ENCODE measurements at regions not wholly inside any gene's neighbourhood (a gene's known extent, or its start where the extent isn't known, plus 50 kb on each side); places are given as distances from the start of the nearest gene placed in this dataset.

GRCh38 chr20:50346374-50347283 is 156.0 kb downstream of the CEBPB start:
- WGBS, result 92% methylated on average over 26 of the region's 26 CpGs
- H3K4me1 ChIP-seq (ENCODE audit: insufficient read depth, low read length), result no peaks in the 10 kb centered on the region
- no peak overlapping the region for H3K9ac ChIP-seq (ENCODE audit: low read depth, low read length)
- no peaks in the 10 kb centered on the region for H3K9me3 ChIP-seq (ENCODE audit: insufficient read depth, low read depth, low read length)
- H3K4me3 ChIP-seq (ENCODE audit: low read length), result no peak overlapping the region
- no peak overlapping the region for H3K27ac ChIP-seq (ENCODE audit: low read depth, low read length)
- no peaks in the 10 kb centered on the region for H3K36me3 ChIP-seq (ENCODE audit: insufficient read depth, low read length)
- H3K27me3 ChIP-seq (ENCODE audit: insufficient read depth, low read length), result no peaks in the 10 kb centered on the region

GRCh38 chr20:50347284-50348063 is 156.8 kb downstream of the CEBPB start:
- Histone ChIP-seq H3K9ac (ENCODE audit: low read depth, low read length) (no peak overlapping the region), H3K4me1 (ENCODE audit: insufficient read depth, low read length) (no peaks in the 10 kb centered on the region), H3K36me3 (ENCODE audit: insufficient read depth, low read length) (no peaks in the 10 kb centered on the region), H3K27me3 (ENCODE audit: insufficient read depth, low read length) (no peaks in the 10 kb centered on the region), H3K9me3 (ENCODE audit: insufficient read depth, low read depth, low read length) (no peaks in the 10 kb centered on the region), H3K27ac (ENCODE audit: low read depth, low read length) (no peak overlapping the region), H3K4me3 (ENCODE audit: low read length) (no peak overlapping the region)
- WGBS, result 91% methylated on average over 13 of the region's 13 CpGs

GRCh38 chr20:50348096-50348495 is 157.5 kb downstream of the CEBPB start:
- Histone ChIP-seq H3K9me3 (ENCODE audit: insufficient read depth, low read depth, low read length) (no peaks in the 10 kb centered on the region), H3K4me1 (ENCODE audit: insufficient read depth, low read length) (no peaks in the 10 kb centered on the region)
- WGBS, result 78% methylated on average over 6 of the region's 6 CpGs

GRCh38 chr20:50350510-50351249 is 159.5 kb upstream of the PTPN1 start:
- Histone ChIP-seq H3K36me3 (ENCODE audit: insufficient read depth, low read length) (no peaks in the 10 kb centered on the region), H3K9ac (ENCODE audit: low read depth, low read length) (no peak overlapping the region), H3K4me1 (ENCODE audit: insufficient read depth, low read length) (no peaks in the 10 kb centered on the region), H3K4me3 (ENCODE audit: low read length) (no peak overlapping the region), H3K27ac (ENCODE audit: low read depth, low read length) (no peak overlapping the region), H3K27me3 (ENCODE audit: insufficient read depth, low read length) (no peaks in the 10 kb centered on the region), H3K9me3 (ENCODE audit: insufficient read depth, low read depth, low read length) (no peaks in the 10 kb centered on the region)
- WGBS, result 92% methylated on average over 16 of the region's 16 CpGs

More at GRCh38 chr20:50348096-50348495, 157.5 kb downstream of the CEBPB start:
- no peaks in the 10 kb centered on the region for H3K36me3 ChIP-seq (ENCODE audit: insufficient read depth, low read length)
- no peak overlapping the region for H3K4me3 ChIP-seq (ENCODE audit: low read length)
- no peak overlapping the region for H3K9ac ChIP-seq (ENCODE audit: low read depth, low read length)
- no peak overlapping the region for H3K27ac ChIP-seq (ENCODE audit: low read depth, low read length)
- H3K27me3 ChIP-seq (ENCODE audit: insufficient read depth, low read length), result no peaks in the 10 kb centered on the region

GRCh38 chr20:50351541-50351940 is 158.6 kb upstream of the PTPN1 start:
- WGBS, result 94% methylated on average over 11 of the region's 11 CpGs

GRCh38 chr20:50353289-50353961 is 156.8 kb upstream of the PTPN1 start:
- no peak overlapping the region; the same call in 1 of the 2 replicates for H3K9ac ChIP-seq (ENCODE audit: low read depth, low read length)
- no peaks in the 10 kb centered on the region for H3K36me3 ChIP-seq (ENCODE audit: insufficient read depth, low read length)
- no peaks in the 10 kb centered on the region for H3K4me1 ChIP-seq (ENCODE audit: insufficient read depth, low read length)
- H3K9me3 ChIP-seq (ENCODE audit: insufficient read depth, low read depth, low read length), result no peaks in the 10 kb centered on the region
- 71% methylated on average over 16 of the region's 16 CpGs for WGBS
- H3K27me3 ChIP-seq (ENCODE audit: insufficient read depth, low read length), result no peaks in the 10 kb centered on the region
- H3K4me3 ChIP-seq (ENCODE audit: low read length), result no peak overlapping the region
- H3K27ac ChIP-seq (ENCODE audit: low read depth, low read length), result no peak overlapping the region

More at GRCh38 chr20:50351541-50351940, 158.6 kb upstream of the PTPN1 start:
- Histone ChIP-seq H3K36me3 (ENCODE audit: insufficient read depth, low read length) (no peaks in the 10 kb centered on the region), H3K27ac (ENCODE audit: low read depth, low read length) (no peak overlapping the region), H3K4me1 (ENCODE audit: insufficient read depth, low read length) (no peaks in the 10 kb centered on the region), H3K9me3 (ENCODE audit: insufficient read depth, low read depth, low read length) (no peaks in the 10 kb centered on the region), H3K4me3 (ENCODE audit: low read length) (no peak overlapping the region), H3K9ac (ENCODE audit: low read depth, low read length) (no peak overlapping the region), H3K27me3 (ENCODE audit: insufficient read depth, low read length) (no peaks in the 10 kb centered on the region)

- Histone ChIP-seq H3K27ac (ENCODE audit: low read depth, low read length) (no peak overlapping the region), H3K4me3 (ENCODE audit: low read length) (no peak overlapping the region), H3K9me3 (ENCODE audit: insufficient read depth, low read depth, low read length) (no peaks in the 10 kb centered on the region), H3K27me3 (ENCODE audit: insufficient read depth, low read length) (no peaks in the 10 kb centered on the region), H3K36me3 (ENCODE audit: insufficient read depth, low read length) (no peaks in the 10 kb centered on the region), H3K9ac (ENCODE audit: low read depth, low read length) (no peak overlapping the region), H3K4me1 (ENCODE audit: insufficient read depth, low read length) (no peaks in the 10 kb centered on the region)
- WGBS, result 88% methylated on average over 13 of the region's 13 CpGs
Observed at GRCh38 chr20:50354721-50355589, 155.2 kb upstream of the PTPN1 start.

GRCh38 chr20:50355590-50356524 is 154.3 kb upstream of the PTPN1 start:
- no peaks in the 10 kb centered on the region for H3K36me3 ChIP-seq (ENCODE audit: insufficient read depth, low read length)
- no peak overlapping the region for H3K9ac ChIP-seq (ENCODE audit: low read depth, low read length)
- H3K27me3 ChIP-seq (ENCODE audit: insufficient read depth, low read length), result no peaks in the 10 kb centered on the region
- no peak overlapping the region for H3K27ac ChIP-seq (ENCODE audit: low read depth, low read length)
- H3K4me1 ChIP-seq (ENCODE audit: insufficient read depth, low read length), result no peaks in the 10 kb centered on the region
- WGBS, result 86% methylated on average over 12 of the region's 12 CpGs
- H3K9me3 ChIP-seq (ENCODE audit: insufficient read depth, low read depth, low read length), result no peaks in the 10 kb centered on the region
- no peak overlapping the region for H3K4me3 ChIP-seq (ENCODE audit: low read length)

GRCh38 chr20:50356525-50356885 is 153.7 kb upstream of the PTPN1 start:
- no peak overlapping the region for H3K27ac ChIP-seq (ENCODE audit: low read depth, low read length)
- no peaks in the 10 kb centered on the region for H3K4me1 ChIP-seq (ENCODE audit: insufficient read depth, low read length)
- no peaks in the 10 kb centered on the region for H3K27me3 ChIP-seq (ENCODE audit: insufficient read depth, low read length)
- H3K9ac ChIP-seq (ENCODE audit: low read depth, low read length), result no peak overlapping the region
- 86% methylated on average over 12 of the region's 14 CpGs for WGBS
- no peak overlapping the region for H3K4me3 ChIP-seq (ENCODE audit: low read length)
- no peaks in the 10 kb centered on the region for H3K36me3 ChIP-seq (ENCODE audit: insufficient read depth, low read length)
- no peaks in the 10 kb centered on the region for H3K9me3 ChIP-seq (ENCODE audit: insufficient read depth, low read depth, low read length)
